Hematopoietic multipotent progenitor cell treated with erythropoietin and hydrocortisone succinate and interleukin-3 and kit ligand, for 4 days (in vitro differentiated cells): ENCODE measurements at regions not wholly inside any gene's neighbourhood (a gene's known extent, or its start where the extent isn't known, plus 50 kb on each side); places are given as distances from the start of the nearest gene placed in this dataset.
"Not testable (repeated sequence)": the region's sequence is repeated elsewhere in the genome, so short reads cannot be mapped to it uniquely, and the experiment has no call there.

Experiments used
- DNase-seq: peaks from one replicate; pipeline ENCODE4 v3.0.0-alpha.2; 2015

GRCh38 chr7:127530148-127530547, 55.2 kb downstream of the GCC1 start:
- no peak for DNase-seq

- DNase-seq = no peak
These were observed 57.8 kb downstream of the GCC1 start for GRCh38 chr7:127527561-127527960.

GRCh38 chr7:127525866-127526480, 59.4 kb downstream of the GCC1 start:
- DNase-seq = no peak

- DNase-seq = no peak
These were observed 69.1 kb downstream of the GCC1 start for GRCh38 chr7:127516320-127516719.

- peak; percentile 54 for DNase-seq
These were observed 70.9 kb downstream of the GCC1 start for GRCh38 chr7:127514499-127514898.

GRCh38 chr7:127513311-127513710, 72.1 kb downstream of the GCC1 start:
- no peak for DNase-seq

- no peak for DNase-seq
These were observed 72.7 kb downstream of the GCC1 start for GRCh38 chr7:127512663-127513062.

- DNase-seq = peak; percentile 40
These were observed 80.7 kb downstream of the GCC1 start for GRCh38 chr7:127504715-127505114.

- DNase-seq = no peak
These were observed 83.6 kb downstream of the GCC1 start for GRCh38 chr7:127501817-127502216.

GRCh38 chr7:127487381-127487780, 94.9 kb upstream of the ZNF800 start:
- DNase-seq = no peak

- no peak for DNase-seq
These were observed 94.1 kb upstream of the ZNF800 start for GRCh38 chr7:127486654-127487053.

GRCh38 chr7:127485482-127485881, 93.0 kb upstream of the ZNF800 start:
- no peak for DNase-seq

GRCh38 chr7:127484954-127485353, 92.4 kb upstream of the ZNF800 start:
- DNase-seq = no peak

GRCh38 chr7:127478461-127478860, 86.0 kb upstream of the ZNF800 start:
- no peak for DNase-seq

- DNase-seq = no peak
These were observed 85.5 kb upstream of the ZNF800 start for GRCh38 chr7:127478024-127478355.

GRCh38 chr7:127477295-127478023, 85.0 kb upstream of the ZNF800 start:
- DNase-seq = no peak

- DNase-seq = no peak
These were observed 84.1 kb upstream of the ZNF800 start for GRCh38 chr7:127476618-127477017.

- DNase-seq = peak; percentile 5
These were observed 81.9 kb upstream of the ZNF800 start for GRCh38 chr7:127474457-127474856.

GRCh38 chr7:127473409-127473808, 80.9 kb upstream of the ZNF800 start:
- DNase-seq = peak; percentile 9

GRCh38 chr7:127460077-127460476, 67.6 kb upstream of the ZNF800 start:
- DNase-seq = no peak

GRCh38 chr7:127451258-127451657, 58.8 kb upstream of the ZNF800 start:
- not testable (repeated sequence) for DNase-seq

- DNase-seq = no peak
These were observed 56.1 kb upstream of the ZNF800 start for GRCh38 chr7:127448566-127448965.

GRCh38 chr7:127447326-127447945, 54.9 kb upstream of the ZNF800 start:
- DNase-seq = peak; percentile 90

GRCh38 chr7:127446842-127447241, 54.3 kb upstream of the ZNF800 start:
- no peak for DNase-seq
